HG02610 (cell line): ENCODE measurements at regions not wholly inside any gene's neighbourhood (a gene's known extent, or its start where the extent isn't known, plus 50 kb on each side); places are given as distances from the start of the nearest gene placed in this dataset.
"Not testable (repeated sequence)": the region's sequence is repeated elsewhere in the genome, so short reads cannot be mapped to it uniquely, and the experiment has no call there.

Source experiments
- ATAC-seq: cut with Tn5 transposase; IDR thresholded peaks from one replicate; pipeline ENCODE4 v1.9.1; 2021; ENCODE audit warnings: mild to moderate bottlenecking, moderate library complexity; ENCODE audit not compliant: unreplicated experiment

DNA sequence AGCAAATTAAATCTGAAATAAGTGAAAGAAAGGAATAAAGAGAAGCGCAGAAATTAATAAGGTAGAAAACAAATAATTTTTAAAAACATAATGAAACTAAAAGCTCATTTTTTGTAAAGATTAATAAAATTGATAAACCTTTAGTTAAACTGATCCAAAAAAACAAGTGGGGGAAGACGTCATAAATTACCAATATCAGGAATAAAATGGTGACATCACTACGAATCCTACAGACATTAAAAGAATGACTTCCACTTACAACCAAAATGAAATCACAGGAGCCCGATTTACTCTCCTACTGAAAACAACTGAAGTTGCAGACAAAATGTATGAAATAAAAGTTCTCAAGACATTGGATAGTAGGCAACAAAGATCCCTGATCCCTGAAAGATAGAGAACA, 68.1 kb upstream of the IFFO2 start:
- no peak for ATAC-seq

DNA sequence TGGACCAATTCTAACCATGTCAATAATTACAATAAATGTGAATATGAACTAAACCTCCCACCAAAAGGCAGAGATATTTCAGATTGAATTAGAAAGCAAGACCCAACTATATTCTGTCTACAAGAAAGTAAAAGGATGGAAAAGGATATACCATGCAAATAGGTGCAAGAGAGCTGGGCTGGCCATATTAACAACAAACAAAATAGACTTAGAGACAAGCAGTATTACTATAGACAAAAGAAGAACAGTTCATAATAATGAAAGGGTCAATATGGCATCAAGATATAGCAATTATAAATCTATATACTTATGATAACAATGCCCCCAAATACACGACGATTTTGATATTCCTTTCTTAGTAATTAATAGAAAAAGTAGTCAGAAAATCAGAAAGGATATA, 67.3 kb upstream of the IFFO2 start:
- ATAC-seq = no peak

DNA sequence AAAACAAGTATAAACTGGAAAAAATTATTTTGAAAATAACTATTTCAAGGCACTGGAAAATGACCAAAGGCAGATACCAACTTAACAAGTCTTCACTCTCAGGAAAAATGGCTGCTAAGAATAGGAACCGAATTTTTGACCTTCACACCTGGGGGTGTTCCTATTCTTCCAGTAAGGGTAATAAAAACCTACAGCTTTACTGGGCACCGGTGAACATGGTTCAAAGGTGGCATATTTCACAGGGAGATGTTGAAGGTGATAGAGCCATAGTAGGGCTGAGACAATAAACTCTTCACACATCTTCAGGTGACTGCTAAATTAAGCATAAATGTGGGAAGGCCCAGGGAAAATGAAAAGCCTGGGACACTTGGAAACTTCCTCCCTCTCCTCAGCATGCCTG, 65.4 kb upstream of the IFFO2 start:
- no peak for ATAC-seq

DNA sequence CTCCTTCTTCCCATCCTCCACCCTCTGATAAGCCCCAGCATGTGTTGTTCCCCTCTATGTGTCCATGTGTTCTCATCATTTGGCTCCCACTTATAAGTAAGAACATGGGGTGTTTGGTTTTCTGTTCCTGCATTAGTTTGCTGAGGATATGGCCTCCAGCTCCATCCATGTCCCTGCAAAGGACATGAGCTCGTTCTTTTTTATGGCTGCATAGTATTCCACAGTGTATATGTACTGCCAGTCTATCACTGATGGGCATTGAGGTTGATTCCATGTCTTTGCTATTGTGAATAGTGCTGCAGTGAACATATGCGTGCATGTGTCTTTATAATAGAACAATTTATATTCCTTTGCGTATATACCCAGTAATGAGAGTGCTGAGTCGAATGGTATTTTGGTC, 62.8 kb upstream of the IFFO2 start:
- not testable (repeated sequence) for ATAC-seq

DNA sequence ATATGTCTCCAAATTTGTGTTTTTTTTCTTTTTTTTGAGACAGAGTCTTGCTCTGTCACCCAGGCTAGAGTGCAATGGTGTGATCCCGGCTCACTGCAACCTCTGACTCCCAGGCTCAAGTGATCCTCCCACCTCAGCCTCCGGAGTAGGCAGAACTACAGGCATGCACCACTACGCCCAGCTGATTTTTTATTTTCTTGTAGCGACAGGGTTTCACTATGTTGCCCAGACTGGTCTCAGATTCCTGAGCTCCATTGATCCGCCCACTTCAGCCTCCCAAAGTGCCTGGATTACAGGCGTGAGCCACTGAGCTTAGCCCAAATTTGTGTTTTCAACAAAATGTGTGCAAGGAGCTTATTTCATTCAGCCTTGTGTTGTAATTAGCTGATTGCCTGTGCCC, 59.0 kb upstream of the IFFO2 start:
- ATAC-seq = no peak

DNA sequence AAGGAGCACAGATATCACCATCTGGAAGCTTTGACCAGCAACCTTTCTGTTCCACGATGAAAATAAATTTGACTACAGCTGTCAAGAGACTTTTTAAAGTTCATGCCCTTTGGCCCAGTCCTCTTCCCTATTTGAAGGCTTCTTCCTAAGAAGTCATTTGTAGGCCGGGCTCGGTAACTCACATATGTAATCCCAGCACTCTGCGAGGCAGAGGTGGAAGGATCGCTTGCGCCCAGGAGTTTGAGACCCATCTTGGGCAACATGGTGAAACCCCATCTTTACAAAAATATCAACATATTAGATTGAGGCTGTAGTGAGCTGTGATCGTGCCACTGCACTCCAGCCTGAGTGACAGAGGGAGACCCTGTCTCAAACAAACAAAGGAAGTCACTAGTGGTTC, 58.3 kb upstream of the IFFO2 start:
- no peak for ATAC-seq

DNA sequence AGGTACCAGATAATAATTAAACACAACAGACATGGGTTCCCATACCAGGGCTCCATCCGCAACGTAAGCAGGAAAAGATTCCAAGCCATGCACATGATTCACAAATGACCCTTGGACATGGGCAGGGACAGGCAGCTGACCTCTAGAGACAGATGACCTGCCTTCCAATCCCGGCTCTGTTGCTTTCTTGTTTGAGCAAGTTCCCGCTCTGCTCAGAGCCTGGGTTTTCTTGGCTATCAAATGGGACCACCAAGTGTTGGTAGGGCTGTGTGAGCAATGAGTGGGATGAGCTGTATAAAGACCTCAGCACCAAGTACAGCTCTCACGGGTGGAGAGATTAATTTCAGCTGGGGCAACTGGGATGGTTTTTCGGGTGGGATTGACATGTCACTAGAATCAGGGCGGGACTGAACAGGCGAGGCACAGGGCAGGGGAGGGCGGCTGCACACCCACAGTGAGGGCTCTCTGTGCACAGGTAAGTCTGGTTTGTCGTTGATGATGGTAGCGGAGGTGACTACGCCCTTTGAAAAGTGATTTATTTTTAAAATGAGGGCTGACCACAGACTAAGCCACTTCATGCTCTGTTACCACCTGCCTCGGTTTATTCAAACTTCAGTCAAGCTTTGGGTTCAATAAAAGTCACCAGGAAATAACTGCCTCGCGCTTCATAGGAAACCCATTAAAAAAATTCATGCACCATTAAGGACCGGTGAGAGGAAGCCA, 57.5 kb upstream of the IFFO2 start:
- ATAC-seq = no peak

DNA sequence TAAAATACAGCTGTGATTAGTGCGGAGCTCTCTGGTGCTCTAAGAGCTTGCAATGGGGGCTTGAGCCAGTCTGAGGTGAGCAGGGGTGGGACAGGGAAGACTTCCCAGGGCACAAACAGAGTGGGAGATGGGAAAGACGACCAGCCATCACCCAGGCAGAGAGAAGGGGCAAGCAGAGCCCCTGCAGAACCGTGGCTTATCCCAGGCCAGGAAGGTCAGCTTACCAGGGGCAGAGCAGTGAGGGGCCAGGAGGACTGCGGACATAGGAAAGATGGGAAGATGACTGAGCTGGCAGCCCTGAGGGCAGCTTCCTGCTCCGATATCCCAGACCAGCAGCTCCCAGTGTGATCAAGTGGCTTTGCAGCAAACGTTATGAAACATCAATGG, 55.4 kb upstream of the IFFO2 start:
- ATAC-seq = no peak

DNA sequence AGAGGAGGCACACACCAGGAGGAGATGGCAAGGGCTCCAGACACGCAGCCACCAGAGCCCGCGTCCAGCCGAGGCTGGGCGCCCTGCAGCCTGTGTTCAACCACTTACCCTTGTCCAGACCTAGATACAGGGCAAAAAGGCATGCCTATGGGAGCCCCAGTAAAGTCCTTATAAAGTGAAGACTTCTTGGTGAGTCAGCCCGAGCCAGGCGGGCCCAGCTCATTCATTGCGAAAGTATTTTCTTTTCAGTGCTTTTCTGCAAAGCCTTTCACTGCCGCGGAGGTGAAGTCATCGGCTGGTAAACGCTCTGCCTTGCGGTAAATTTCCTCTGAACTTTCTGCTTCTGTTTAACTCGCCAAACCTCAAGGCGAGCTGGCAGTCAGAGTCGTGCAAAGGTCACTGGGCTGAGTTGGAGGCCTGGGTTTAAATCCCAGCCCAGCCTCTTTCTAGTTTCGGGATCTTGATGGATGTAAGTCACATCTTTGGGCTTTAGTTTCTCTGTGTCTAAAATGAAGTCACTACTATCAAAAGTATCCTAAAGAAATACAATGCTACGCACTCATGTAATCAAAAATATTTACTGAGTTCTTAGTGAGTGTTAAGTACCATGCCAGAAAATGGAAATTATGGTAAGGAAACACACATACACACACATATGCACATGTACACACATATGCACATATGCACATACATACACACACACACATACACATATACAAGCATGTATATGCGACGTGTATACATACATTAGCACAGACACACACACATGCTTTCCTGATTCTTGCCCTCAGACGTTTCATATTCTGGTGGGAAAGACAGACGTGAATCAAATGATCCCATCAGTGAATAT, 54.7 kb upstream of the IFFO2 start:
- peak; percentile 35 for ATAC-seq

DNA sequence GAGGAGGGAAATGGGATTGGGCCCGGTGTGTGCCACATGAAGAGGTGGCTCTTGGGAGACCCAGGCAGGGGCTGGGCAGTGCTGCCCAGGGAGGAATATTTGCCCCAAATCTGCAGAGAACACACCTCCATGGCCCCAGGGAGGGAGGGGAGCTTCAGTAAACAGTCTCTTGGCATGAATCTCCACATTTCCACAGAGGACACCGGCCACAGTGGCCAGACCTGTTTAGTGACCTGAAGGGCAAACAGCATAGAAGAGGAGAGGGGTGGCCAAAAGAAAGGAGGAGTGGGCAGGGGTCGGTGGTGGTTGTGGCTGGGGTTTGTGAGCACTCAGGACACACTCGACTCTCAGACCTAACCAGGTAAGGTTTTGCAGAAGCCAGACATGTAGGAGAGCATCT, 54.0 kb upstream of the IFFO2 start:
- no peak for ATAC-seq

DNA sequence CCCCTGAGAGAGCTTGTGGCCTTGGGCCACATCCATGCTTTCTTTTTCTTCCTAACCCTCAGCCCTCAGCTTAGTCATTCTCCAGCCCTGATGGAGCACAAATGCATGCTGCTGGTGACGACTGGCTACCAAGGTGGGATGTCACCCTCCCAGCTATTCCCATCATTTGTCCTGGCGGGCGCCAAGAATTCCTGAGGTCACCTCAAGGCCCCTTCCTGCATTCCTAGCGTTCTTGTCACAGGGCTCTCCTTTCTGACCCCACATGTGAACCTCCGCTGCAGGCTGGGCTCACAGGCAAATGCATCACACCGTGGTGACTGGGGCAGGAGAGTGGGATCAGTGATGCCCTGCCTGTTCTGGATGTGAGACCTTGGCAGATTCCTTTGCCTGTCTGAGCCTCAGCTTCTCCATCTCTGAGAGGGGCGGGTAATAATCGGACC, 53.4 kb upstream of the IFFO2 start:
- ATAC-seq = no peak

DNA sequence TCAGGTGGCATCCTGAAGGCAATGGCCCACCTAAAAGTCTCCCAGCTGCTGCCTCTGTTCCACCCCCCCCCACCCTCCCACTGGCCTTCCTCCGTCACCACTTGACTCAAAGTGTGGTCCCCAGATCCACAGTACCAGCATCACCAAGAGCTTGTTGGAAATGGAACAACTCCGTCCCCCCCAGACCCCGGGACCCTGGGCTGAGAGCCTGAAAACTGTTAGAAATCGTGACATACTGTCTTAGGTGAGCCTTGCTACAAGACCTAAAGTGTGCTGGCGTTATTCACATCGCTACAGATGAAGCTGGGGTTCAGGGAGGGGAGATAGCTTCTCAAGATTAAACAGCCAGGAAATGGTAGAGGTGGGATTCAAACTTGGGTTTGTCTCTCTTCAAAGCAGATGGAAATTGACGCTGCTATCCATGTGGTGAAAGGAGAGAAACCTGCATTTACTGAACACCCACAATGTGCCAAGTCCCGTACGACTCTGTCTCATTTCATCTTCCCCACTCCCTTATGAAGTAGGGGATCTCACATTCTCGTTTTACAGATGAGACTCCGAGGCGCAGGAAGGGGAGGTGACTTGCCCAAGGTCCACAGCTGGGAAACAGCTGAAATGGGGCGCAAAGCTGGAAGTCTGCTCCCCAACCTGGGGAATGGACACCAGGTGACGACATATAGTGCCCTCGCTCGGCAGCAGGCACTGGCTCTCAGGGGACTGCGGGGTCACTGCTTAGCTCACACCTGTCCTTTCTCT, 52.8 kb upstream of the IFFO2 start:
- no peak for ATAC-seq

DNA sequence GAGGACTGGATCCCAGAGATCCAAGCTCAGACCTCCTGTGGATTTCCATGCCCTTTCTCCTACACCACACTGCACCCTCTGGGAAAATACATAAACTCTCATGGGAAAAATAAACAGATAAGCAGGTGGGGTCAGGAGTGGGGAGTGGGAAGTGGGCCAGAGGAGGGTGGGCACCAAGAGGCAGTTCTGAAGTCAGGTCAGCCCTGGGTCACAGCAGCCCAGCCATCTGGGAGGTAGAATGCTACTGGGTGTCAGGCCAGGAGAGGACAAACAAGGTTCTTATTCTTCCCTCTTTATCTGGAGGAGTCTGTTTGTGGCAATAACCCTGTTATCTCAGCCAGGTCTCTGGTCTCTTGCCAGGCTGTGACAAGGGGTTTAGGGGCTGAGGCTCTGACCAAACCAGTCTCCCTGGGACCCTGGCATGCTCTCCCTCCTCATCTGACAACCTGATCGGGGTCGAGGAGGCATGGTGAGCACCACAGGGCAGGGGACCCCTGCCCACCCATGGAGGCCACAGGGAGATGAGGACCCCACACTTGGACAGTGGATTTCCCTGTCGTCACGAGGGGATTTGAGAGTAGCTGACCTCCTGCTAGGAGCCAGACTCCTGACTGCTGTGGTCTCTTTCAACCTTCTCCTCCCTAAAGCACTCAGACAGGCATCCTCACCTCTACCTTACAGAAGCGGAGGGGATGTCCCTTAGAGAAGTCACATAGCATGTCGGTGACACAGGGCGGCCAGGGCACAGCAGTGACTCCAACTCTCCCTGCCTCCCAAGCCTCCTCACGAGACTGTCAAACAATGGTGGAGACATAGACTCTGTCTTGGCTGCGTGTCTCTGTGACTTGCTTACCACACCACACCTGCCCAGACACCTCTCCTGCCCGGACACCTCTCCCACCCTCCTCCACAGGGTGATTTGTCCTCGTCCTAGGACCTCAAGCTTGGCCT, 51.3 kb upstream of the IFFO2 start:
- ATAC-seq = no peak

DNA sequence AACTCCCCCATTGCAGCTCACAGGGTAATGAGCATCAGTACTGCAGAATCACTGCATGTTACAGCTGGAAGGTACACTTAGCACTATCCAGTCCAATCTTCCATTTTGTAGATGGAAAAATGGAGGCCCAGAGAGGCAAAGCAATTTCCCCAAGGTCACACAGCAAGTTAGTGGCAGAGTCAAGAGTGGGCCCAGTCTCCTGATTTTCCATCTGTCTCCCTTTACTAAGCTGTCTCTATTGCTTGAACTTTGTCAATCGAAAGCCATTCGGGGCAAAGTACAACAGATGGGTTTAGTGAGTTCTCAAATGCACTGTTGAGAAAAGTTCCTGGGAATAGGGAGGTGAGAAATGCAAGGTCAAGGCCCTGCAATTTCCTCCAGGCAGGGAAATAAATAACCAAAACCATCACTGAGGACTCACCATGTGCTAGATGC, 50.4 kb upstream of the IFFO2 start:
- no peak for ATAC-seq
